Hypothalamus (tissue), 51 donors: ENCODE measurements at regions not wholly inside any gene's neighbourhood (a gene's known extent, or its start where the extent isn't known, plus 50 kb on each side); places are given as distances from the start of the nearest gene placed in this dataset.

ENCODE experiments used
- DNase-seq, 51 donors: peaks; one replicate each; lab custom pipeline; 2025; lab: John Stamatoyannopoulos, UW

- DNase-seq = no peak
These were observed 381.2 kb upstream of the MC4R start for GRCh38 chr18:60753753-60754152.

- no peak for DNase-seq
These were observed 381.9 kb upstream of the MC4R start for GRCh38 chr18:60754413-60755009.

GRCh38 chr18:60755134-60755533 is 382.6 kb upstream of the MC4R start:
- DNase-seq = no peak

GRCh38 chr18:60775978-60776377 is 403.4 kb upstream of the MC4R start:
- DNase-seq = no peak

GRCh38 chr18:60784161-60784560 is 411.6 kb upstream of the MC4R start:
- no peak for DNase-seq

- no peak for DNase-seq
These were observed 422.2 kb upstream of the MC4R start for GRCh38 chr18:60794802-60795201.

GRCh38 chr18:60804415-60804814 is 431.8 kb upstream of the MC4R start:
- DNase-seq = no peak

GRCh38 chr18:60809937-60810336 is 437.4 kb upstream of the MC4R start:
- no peak for DNase-seq

GRCh38 chr18:60812921-60813320 is 440.3 kb upstream of the MC4R start:
- DNase-seq = no peak

- DNase-seq = no peak
These were observed 453.8 kb upstream of the MC4R start for GRCh38 chr18:60826346-60826745.

- DNase-seq = no peak
These were observed 459.4 kb upstream of the MC4R start for GRCh38 chr18:60831971-60832370.

GRCh38 chr18:60838677-60839076 is 466.1 kb upstream of the MC4R start:
- no peak for DNase-seq

GRCh38 chr18:60846396-60846795 is 473.8 kb upstream of the MC4R start:
- no peak for DNase-seq

GRCh38 chr18:60847517-60847916 is 474.9 kb upstream of the MC4R start:
- DNase-seq = no peak

- no peak for DNase-seq
These were observed 471.7 kb upstream of the CDH20 start for GRCh38 chr18:60861575-60861974.

- no peak for DNase-seq
These were observed 470.2 kb upstream of the CDH20 start for GRCh38 chr18:60862988-60863387.

GRCh38 chr18:60865801-60866200 is 467.4 kb upstream of the CDH20 start:
- no peak for DNase-seq

GRCh38 chr18:60870261-60871153 is 462.7 kb upstream of the CDH20 start:
- no peak for DNase-seq

- no peak for DNase-seq
These were observed 460.8 kb upstream of the CDH20 start for GRCh38 chr18:60872434-60872833.

GRCh38 chr18:60873708-60874107 is 459.5 kb upstream of the CDH20 start:
- DNase-seq = no peak

- no peak for DNase-seq
These were observed 457.2 kb upstream of the CDH20 start for GRCh38 chr18:60875957-60876507.

GRCh38 chr18:60880184-60880583 is 453.0 kb upstream of the CDH20 start:
- DNase-seq = no peak
